ENCODE measurements at regions not wholly inside any gene's neighbourhood (a gene's known extent, or its start where the extent isn't known, plus 50 kb on each side); places are given as distances from the start of the nearest gene placed in this dataset.
A peak's percentile ranks its signal among the peaks of the same experiment; 100 is the strongest.

DNA sequence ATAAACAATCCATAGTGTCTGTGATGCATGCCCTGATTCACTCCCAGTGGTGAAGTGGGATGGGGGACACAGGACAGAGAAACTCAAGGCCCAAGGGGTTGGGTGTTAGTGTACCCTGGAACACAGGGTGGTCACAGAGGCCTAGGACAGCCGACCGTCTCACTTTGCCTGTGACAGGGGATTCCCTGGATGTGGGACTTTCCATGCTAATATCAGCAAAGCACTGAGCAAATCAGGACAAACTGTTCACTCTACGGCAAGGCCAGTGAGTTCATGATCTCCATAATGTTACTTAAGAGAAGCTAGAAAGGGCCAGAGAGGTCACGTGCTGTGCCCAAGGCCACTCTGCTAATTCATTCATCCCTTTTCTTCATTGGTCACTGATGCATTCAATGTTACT, 158.7 kb upstream of the RBPJ start:
- DNase-seq = no peak
- Mint-ChIP-seq H3K9me3 (peaks cover 8% of the 10 kb centered on the region), H3K4me1 (peaks cover 25% of the 10 kb centered on the region), H3K27me3 (peaks cover 2% of the 10 kb centered on the region), H3K27ac (no peak overlapping the region), H3K4me3 (no peak overlapping the region), H3K36me3 (peaks cover 15% of the 10 kb centered on the region)
- no peak for ATAC-seq (ENCODE audit: low read depth)
- POLR2A ChIA-PET = no interaction called here

DNA sequence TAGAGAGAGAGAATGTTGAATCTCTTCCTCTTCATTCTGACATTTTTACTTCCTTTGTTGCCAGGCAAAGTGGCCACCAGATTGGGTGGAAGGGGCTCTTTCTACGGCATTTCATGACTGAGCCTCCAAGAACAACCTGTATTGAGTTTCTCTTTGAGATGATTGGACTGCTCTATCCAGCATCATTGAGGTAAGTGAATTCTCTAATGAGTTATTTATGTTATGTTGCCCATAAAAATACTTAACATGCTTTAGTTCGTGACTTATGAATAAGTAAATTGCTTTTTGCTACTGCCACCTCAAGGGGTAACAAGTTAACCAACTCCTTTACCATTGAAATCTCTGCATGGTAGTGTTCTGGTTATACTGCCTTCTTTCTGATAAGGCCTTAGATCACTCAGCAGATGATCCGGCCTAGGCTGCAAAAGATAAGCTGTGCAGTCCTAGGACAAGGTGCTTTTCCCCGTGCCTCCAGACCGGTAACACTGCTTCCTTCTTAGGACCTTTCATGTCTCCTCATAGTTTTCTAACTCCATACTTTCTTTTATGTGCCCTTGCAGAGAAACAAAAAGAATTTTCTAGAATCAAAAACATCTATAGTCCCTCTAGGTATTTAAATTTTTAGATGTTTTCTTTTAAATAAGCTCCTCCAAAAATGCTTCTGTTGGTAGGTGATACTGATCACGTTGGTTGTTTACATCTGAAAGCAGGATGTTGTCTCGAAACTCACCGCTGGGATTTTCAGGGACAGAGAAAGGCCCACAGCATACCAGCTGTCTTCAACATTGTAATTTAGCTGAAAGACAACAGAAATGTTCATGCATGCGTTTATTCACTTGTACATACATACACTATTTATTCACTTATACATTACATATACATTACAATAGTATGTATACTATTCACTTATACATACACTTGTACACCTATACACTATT, 157.1 kb upstream of the RBPJ start:
- Mint-ChIP-seq H3K4me1 (peaks cover 15% of the 10 kb centered on the region), H3K4me3 (no peak overlapping the region), H3K36me3 (peaks cover 12% of the 10 kb centered on the region), H3K27ac (no peak overlapping the region), H3K9me3 (peaks cover 4% of the 10 kb centered on the region), H3K27me3 (peaks cover 2% of the 10 kb centered on the region)
- ATAC-seq (ENCODE audit: low read depth) = no peak
- DNase-seq = no peak
- POLR2A ChIA-PET = no interaction called here

DNA sequence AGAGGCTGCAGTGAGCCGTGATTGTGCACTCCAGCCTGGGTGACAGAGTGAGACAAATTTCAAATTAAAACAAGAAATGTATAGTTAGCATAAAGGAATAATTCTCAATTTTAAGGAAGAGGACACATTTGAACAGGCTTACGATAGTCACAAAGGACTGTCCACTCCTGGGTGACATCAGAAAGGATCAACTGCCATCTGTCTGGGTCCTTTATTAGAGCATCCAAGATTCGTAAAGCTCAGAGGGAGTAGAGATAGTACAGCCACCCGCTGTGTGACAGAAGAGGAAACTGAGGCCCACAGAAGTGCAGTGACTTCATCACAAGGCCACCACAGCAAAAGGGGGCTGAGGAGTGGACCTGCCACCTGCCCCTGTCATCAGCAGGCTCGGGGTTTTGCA, 149.3 kb upstream of the RBPJ start:
- DNase-seq = no peak
- Mint-ChIP-seq H3K9me3 (peaks cover 1% of the 10 kb centered on the region), H3K4me1 (peaks cover 2% of the 10 kb centered on the region), H3K36me3 (peaks cover 1% of the 10 kb centered on the region), H3K27ac (no peak overlapping the region), H3K4me3 (no peak overlapping the region), H3K27me3 (peaks cover 4% of the 10 kb centered on the region)
- ATAC-seq (ENCODE audit: low read depth) = no peak
- POLR2A ChIA-PET = no interaction called here

DNA sequence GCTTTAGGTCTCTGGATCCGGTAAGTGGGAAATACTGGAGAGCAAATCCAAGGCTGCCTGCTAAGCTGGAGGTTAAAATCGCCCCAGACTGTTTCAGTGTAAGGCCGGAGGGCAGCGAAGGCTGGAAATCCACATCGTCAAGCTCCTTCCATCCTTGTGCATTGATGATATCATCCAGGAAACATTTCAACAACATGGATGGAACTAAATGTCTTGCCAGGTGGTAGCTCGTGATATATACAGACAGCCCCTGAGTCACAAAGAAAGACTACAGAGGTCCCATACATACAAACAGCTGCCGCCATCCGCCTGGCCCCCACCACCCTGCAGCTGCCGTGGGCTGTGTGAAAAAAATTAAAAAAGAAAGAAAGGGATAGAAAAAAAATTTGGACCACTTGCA, 148.9 kb upstream of the RBPJ start:
- Mint-ChIP-seq H3K36me3 (peaks cover 1% of the 10 kb centered on the region), H3K4me1 (peaks cover 2% of the 10 kb centered on the region), H3K4me3 (no peak overlapping the region), H3K27me3 (peaks cover 4% of the 10 kb centered on the region), H3K9me3 (peaks cover 1% of the 10 kb centered on the region), H3K27ac (no peak overlapping the region)
- POLR2A ChIA-PET = no interaction called here
- no peak for ATAC-seq (ENCODE audit: low read depth)
- DNase-seq = no peak

DNA sequence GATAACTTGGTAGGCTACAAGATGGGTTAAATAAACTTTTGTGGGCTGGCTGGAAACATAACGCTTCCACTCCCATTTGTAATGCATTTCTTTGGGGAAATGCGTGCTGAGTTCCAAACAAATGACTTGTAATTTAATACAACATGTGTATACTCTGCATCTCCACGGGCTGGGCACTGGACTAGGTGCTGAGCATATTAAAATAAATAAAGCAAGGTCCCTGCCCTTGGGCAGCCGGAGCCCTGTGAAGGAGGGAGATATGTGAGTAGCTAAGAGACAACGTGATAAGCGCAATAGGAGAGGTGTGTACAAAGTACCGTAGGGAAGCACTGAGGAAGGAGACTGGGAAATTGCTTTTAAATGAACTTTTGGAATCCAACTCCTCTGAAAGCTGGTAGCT, 147.2 kb upstream of the RBPJ start:
- Mint-ChIP-seq H3K36me3 (peaks cover 1% of the 10 kb centered on the region), H3K9me3 (peaks cover 1% of the 10 kb centered on the region), H3K4me3 (no peak overlapping the region), H3K4me1 (peaks cover 2% of the 10 kb centered on the region), H3K27me3 (peaks cover 4% of the 10 kb centered on the region), H3K27ac (no peak overlapping the region)
- DNase-seq (no peak), ATAC-seq (ENCODE audit: low read depth) (no peak)
- POLR2A ChIA-PET = no interaction called here

DNA sequence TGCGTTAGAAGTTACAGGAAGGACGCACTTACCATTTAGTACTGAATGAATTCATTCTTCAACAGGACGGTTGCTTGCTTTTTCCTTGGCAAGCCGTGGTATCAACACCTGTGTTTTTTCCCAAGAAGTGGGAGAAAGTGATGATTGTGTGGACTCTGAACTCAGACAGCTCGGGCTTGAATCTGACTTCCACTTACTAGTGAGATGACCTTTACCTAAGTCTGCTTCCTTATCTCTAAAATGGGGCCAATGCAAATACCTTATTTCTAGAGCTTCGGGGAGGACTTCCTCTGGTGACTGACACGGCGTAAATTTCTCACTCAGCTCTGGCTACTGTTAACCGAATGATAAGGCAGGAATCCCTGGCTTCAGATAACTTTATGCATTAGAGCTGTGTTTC, 146.8 kb upstream of the RBPJ start:
- Mint-ChIP-seq H3K36me3 (peaks cover 1% of the 10 kb centered on the region), H3K27me3 (peaks cover 4% of the 10 kb centered on the region), H3K27ac (no peak overlapping the region), H3K9me3 (peaks cover 2% of the 10 kb centered on the region), H3K4me3 (no peak overlapping the region), H3K4me1 (peaks cover 2% of the 10 kb centered on the region)
- ATAC-seq (ENCODE audit: low read depth) = no peak
- POLR2A ChIA-PET = no interaction called here
- DNase-seq = no peak

DNA sequence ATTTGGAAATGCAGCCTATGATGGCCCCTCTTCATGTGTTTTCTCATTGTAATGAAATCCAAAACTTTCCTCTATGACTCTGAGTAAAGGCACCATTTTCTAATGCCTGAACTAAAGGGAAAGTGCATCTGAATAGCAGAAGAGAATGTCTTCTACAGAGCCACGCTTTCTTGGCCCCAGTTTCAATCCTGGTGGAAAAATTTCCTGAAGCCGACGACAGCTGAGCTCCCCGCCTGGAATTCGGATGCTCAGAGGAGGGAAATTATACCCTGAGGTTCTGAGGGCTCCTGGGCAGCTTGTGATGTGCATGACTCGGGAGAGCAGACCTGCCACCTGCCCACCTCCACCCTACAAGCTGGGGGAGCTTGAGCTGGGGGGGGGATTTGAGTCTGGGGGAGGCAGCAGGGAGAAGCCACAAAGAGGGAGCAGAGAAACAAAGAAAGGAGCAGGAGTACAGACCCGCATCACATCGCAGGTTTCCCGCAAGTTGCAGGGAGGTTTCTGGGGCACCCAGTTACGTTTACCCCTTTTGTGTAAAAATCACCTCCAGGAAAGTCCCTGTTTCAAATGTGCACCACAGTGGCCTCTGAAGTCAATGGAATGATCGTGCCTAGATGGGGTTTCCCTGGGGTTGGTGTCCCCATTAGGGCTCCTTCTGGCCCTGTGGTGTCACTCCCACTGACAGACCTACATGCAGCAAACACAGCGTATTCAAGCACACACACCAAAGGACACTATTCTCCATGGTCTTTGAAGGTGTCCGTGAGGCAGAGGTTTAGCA, 145.6 kb upstream of the RBPJ start:
- Mint-ChIP-seq H3K27me3 (peaks cover 4% of the 10 kb centered on the region), H3K27ac (no peak overlapping the region)
- POLR2A ChIA-PET = no interaction called here

DNA sequence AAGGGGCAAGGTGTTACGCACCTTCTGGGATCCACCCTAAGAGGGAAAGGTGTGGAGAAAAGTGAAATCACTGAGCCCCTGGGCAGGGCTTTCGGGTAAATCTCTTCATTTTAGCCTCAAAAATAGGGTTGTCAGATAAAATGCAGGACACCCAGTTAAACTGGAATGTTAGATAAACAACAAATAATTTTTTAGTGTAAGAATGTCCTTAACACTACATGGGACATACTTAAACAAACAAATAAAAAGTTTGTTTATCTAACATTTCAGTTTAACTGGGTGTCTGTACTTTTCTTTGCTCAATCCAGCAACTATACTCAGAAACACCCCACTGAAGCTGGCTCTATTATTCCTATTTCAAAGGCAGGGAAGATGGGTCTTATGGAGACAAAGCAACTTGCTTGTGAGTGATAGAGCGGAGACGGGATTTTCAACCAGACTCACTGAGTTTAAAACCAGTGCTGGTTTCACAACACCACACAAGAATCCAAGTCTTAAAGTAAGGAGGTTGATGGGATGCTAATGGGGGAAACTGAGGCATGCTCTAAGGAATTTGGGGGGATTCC, 144.8 kb upstream of the RBPJ start:
- peaks cover 2% of the 10 kb centered on the region for H3K36me3 Mint-ChIP-seq
- POLR2A ChIA-PET = no interaction called here
- no peak for DNase-seq
- H3K9me3 Mint-ChIP-seq = peaks cover 3% of the 10 kb centered on the region
- H3K27ac Mint-ChIP-seq = no peak overlapping the region
- H3K4me3 Mint-ChIP-seq = no peak overlapping the region
- peaks cover 6% of the 10 kb centered on the region for H3K4me1 Mint-ChIP-seq
- ATAC-seq (ENCODE audit: low read depth) = no peak
- peaks cover 2% of the 10 kb centered on the region for H3K27me3 Mint-ChIP-seq

More for the DNA sequence above, 145.6 kb upstream of the RBPJ start:
- Mint-ChIP-seq H3K9me3 (peaks cover 4% of the 10 kb centered on the region), H3K36me3 (peaks cover 4% of the 10 kb centered on the region), H3K4me3 (no peak overlapping the region), H3K4me1 (peaks cover 6% of the 10 kb centered on the region)
- DNase-seq (no peak), ATAC-seq (ENCODE audit: low read depth) (no peak)

DNA sequence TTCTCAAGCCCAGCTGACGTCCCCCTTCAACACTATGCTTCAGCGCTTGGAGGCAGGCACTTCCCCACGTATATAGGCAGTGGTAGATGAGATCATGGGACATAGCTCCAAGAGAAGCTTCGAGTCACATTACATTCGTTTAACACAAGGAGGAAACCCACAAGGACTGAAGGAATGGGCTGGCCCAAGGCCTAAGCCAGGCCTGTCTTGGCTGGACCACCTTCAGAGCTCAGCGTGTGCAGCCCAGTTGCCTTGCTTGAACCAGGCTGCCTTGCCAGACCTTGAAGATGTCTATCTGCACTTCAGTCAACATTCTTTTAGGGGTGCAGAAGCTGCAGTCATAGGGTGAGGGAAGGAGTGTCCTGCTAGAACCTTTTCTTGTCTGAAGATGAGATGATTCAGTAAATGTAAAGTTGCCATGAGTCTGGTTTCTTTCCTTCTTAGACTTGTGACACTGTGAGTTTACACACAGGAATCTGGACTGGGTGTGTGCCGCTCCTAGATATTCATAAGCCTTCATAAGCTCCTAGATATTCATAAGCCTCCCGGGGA, 144.1 kb upstream of the RBPJ start:
- POLR2A ChIA-PET = no interaction called here
- no peak for DNase-seq
- H3K27ac Mint-ChIP-seq = no peak overlapping the region

DNA sequence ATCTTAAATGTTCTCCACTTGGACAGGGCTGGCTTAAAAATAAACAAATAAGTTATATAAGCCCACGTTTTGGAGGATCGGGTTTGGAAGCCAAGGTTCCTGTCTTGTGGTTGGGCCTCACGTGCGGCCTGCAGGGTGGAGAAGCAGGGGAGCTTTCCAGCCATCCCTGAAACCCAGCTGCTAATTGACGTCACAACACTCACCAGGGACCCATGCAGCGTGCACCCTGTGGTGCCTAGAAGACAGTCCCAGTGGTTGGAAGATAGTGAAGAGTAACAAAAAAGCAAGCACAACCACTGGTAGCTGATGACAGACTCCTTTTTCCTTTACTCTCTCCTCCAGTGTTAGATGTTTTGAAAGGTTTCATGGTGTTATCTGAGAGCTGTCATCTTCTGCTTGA, 142.0 kb upstream of the RBPJ start:
- ATAC-seq (ENCODE audit: low read depth) (no peak), DNase-seq (no peak)
- Mint-ChIP-seq H3K27ac (peak overlapping the region; percentile 20), H3K9me3 (peaks cover 3% of the 10 kb centered on the region), H3K4me1 (peaks cover 6% of the 10 kb centered on the region), H3K4me3 (no peak overlapping the region), H3K27me3 (no peaks in the 10 kb centered on the region), H3K36me3 (peaks cover 2% of the 10 kb centered on the region)
- POLR2A ChIA-PET = no interaction called here

More for the DNA sequence above, 144.1 kb upstream of the RBPJ start:
- Mint-ChIP-seq H3K27me3 (peaks cover 2% of the 10 kb centered on the region), H3K4me3 (no peak overlapping the region), H3K36me3 (peaks cover 2% of the 10 kb centered on the region), H3K4me1 (peaks cover 6% of the 10 kb centered on the region), H3K9me3 (peaks cover 3% of the 10 kb centered on the region)
- no peak for ATAC-seq (ENCODE audit: low read depth)

DNA sequence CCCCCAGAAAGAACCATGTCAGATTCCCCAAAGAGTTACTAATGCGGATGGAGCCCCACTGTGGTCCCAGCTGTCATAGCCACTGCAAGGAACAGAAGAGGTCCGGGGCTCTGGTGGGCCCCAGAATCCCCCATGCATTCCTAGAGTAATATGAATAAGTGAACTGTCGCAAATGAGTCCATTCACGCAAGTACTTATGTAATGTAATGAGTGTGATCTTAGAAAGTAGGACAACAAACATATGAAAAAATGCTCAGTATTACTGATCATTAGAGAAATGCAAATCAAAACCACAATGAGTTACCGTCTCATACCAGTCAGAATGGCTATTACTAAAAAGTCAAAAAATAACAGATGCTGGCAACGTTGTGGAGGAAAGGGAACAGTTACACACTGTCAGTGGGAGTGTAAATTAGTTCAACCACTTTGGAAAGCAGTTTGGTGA, 141.5 kb upstream of the RBPJ start:
- Mint-ChIP-seq H3K27ac (peak overlapping the region; percentile 20), H3K4me3 (no peak overlapping the region), H3K9me3 (peaks cover 3% of the 10 kb centered on the region), H3K4me1 (peaks cover 5% of the 10 kb centered on the region), H3K27me3 (no peaks in the 10 kb centered on the region), H3K36me3 (peaks cover 2% of the 10 kb centered on the region)
- no peak for ATAC-seq (ENCODE audit: low read depth)
- no peak for DNase-seq
- POLR2A ChIA-PET = no interaction called here

DNA sequence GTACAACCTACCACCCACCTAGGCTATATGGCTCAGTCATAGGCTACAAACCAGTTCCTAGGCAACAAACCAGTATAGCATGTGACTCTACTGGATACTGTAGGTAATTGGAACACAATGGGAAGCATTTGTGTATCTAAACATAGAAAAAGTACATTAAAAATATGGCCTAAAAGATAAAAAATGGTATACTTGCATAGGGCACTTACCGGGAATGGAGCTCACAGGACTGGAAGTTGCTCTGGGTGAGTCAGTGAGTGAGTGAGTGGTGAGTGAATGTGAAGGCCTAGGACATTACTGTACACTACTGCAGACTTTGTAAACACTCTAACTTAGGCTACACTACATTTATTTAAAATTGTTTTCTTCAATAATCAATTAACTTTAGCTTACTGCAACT, 139.2 kb upstream of the RBPJ start:
- Mint-ChIP-seq H3K27me3 (no peaks in the 10 kb centered on the region), H3K36me3 (peaks cover 2% of the 10 kb centered on the region), H3K4me1 (peaks cover 5% of the 10 kb centered on the region), H3K27ac (no peak overlapping the region), H3K9me3 (peaks cover 3% of the 10 kb centered on the region), H3K4me3 (no peak overlapping the region)
- DNase-seq (no peak), ATAC-seq (ENCODE audit: low read depth) (no peak)
- POLR2A ChIA-PET = interaction anchor here (0.8 kb wide), 1 partner anchor 131 kb away, joined by 3 read pairs; no protein-coding TSS in a partner anchor

DNA sequence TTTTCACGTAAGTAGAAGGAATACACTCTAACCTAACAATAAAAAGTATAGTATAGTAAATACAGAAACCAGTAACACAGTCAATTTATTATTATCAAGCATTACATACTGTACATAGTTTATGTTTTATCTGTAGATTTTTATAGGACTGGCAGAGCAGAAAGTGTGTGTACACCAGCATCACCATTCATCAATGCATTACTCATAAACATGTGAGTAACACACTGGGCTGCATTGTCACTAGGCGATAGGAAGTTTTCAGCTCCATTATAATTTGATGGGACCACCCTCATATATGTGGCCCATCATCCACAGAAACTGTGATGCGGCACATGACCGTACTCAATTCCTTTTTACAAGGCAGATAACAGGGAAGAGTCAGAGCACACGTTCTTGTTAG, 137.8 kb upstream of the RBPJ start:
- ATAC-seq (ENCODE audit: low read depth) (no peak), DNase-seq (no peak)
- H3K4me3 Mint-ChIP-seq = no peak overlapping the region
- H3K36me3 Mint-ChIP-seq = peaks cover 2% of the 10 kb centered on the region
- H3K4me1 Mint-ChIP-seq = peaks cover 5% of the 10 kb centered on the region
- H3K27me3 Mint-ChIP-seq = no peaks in the 10 kb centered on the region
- POLR2A ChIA-PET = no interaction called here
- H3K9me3 Mint-ChIP-seq = peaks cover 3% of the 10 kb centered on the region
- H3K27ac Mint-ChIP-seq = no peak overlapping the region
